Left renal pelvis (tissue), 4 donors: ENCODE measurements at regions not wholly inside any gene's neighbourhood (a gene's known extent, or its start where the extent isn't known, plus 50 kb on each side); places are given as distances from the start of the nearest gene placed in this dataset.

ENCODE experiments used
- DNase-seq, 4 donors: peaks; one replicate each; pipeline ENCODE4 v3.0.0-alpha.2; 2013; ENCODE audit warnings: low read depth in 4 of 4, low spot score in 3 of 4

GRCh38 chr15:39159833-39160232 is 421.0 kb upstream of the THBS1 start:
- DNase-seq, result no peak

- no peak for DNase-seq
Measured at GRCh38 chr15:39161096-39161495, 419.8 kb upstream of the THBS1 start.

GRCh38 chr15:39165020-39165706 is 415.7 kb upstream of the THBS1 start:
- no peak for DNase-seq

GRCh38 chr15:39167164-39168058 is 413.5 kb upstream of the THBS1 start:
- DNase-seq, result no peak

GRCh38 chr15:39171944-39172368 is 408.9 kb upstream of the THBS1 start:
- DNase-seq, result peak; percentile 45 to 78 (median 64)

GRCh38 chr15:39172380-39173281 is 408.2 kb upstream of the THBS1 start:
- DNase-seq, result peak in 2 of 4 donors; percentile 50 to 62

GRCh38 chr15:39173426-39173825 is 407.5 kb upstream of the THBS1 start:
- no peak for DNase-seq

- no peak for DNase-seq
Measured at GRCh38 chr15:39174332-39174731, 406.5 kb upstream of the THBS1 start.

- no peak for DNase-seq
Measured at GRCh38 chr15:39176030-39176429, 404.8 kb upstream of the THBS1 start.

GRCh38 chr15:39177561-39177960 is 403.3 kb upstream of the THBS1 start:
- no peak for DNase-seq

- DNase-seq, result no peak
Measured at GRCh38 chr15:39180030-39180429, 400.8 kb upstream of the THBS1 start.

- DNase-seq, result no peak
Measured at GRCh38 chr15:39180483-39180933, 400.4 kb upstream of the THBS1 start.

- DNase-seq, result no peak
Measured at GRCh38 chr15:39181056-39181747, 399.7 kb upstream of the THBS1 start.

GRCh38 chr15:39181940-39182339 is 398.9 kb upstream of the THBS1 start:
- no peak for DNase-seq

GRCh38 chr15:39183164-39183881 is 397.6 kb upstream of the THBS1 start:
- no peak for DNase-seq

GRCh38 chr15:39184701-39185390 is 396.0 kb upstream of the THBS1 start:
- no peak for DNase-seq

- no peak for DNase-seq
Measured at GRCh38 chr15:39188314-39188713, 392.6 kb upstream of the THBS1 start.

- no peak for DNase-seq
Measured at GRCh38 chr15:39188930-39189329, 391.9 kb upstream of the THBS1 start.

GRCh38 chr15:39191871-39192291 is 389.0 kb upstream of the THBS1 start:
- DNase-seq, result no peak
